Liver (tissue), 8 donors: ENCODE measurements at regions not wholly inside any gene's neighbourhood (a gene's known extent, or its start where the extent isn't known, plus 50 kb on each side); places are given as distances from the start of the nearest gene placed in this dataset.

ENCODE experiments used
- DNase-seq: peaks from one replicate; pipeline ENCODE4 v3.0.0-alpha.2; 2017; ENCODE audit warnings: low spot score
- H3K27ac ChIP-seq, 2 donors: one replicate each; pipeline ENCODE4 v1.7.0; 2013; ENCODE audit warnings: inconsistent platforms in 2 of 2, low read length in 2 of 2, control low read depth in 1 of 2, low read depth in 1 of 2, mild to moderate bottlenecking in 1 of 2
- H3K27me3 ChIP-seq, 4 donors: one replicate each; pipeline versions ENCODE4 v1.6.1 to v1.7.0; 2013; ENCODE audit warnings: low read length in 3 of 4, inconsistent platforms in 1 of 4, mild to moderate bottlenecking in 1 of 4, moderate library complexity in 1 of 4; ENCODE audit not compliant: control insufficient read depth in 4 of 4, insufficient read depth in 4 of 4
- H3K36me3 ChIP-seq, 4 donors: one replicate each; pipeline versions ENCODE4 v1.6.1 to v1.7.0; 2013; ENCODE audit warnings: low read length in 3 of 4, mild to moderate bottlenecking in 3 of 4, low read depth in 1 of 4, moderate library complexity in 1 of 4; ENCODE audit not compliant: control insufficient read depth in 4 of 4, insufficient read depth in 3 of 4
- H3K4me1 ChIP-seq, 4 donors: one replicate each; pipeline versions ENCODE4 v1.6.1 to v1.7.0; 2013; ENCODE audit warnings: low read length in 3 of 4, mild to moderate bottlenecking in 3 of 4, moderate library complexity in 1 of 4; ENCODE audit not compliant: control insufficient read depth in 4 of 4, insufficient read depth in 4 of 4
- H3K4me3 ChIP-seq, 3 donors: one replicate each; pipeline versions ENCODE4 v1.6.1 to v1.7.0; 2013; ENCODE audit warnings: low read length in 3 of 3, control low read depth in 1 of 3, low read depth in 1 of 3, mild to moderate bottlenecking in 1 of 3
- H3K9ac ChIP-seq, 2 donors: one replicate each; pipeline ENCODE4 v1.7.0; 2013; ENCODE audit warnings: low read length in 2 of 2, mild to moderate bottlenecking in 2 of 2, moderate library complexity in 2 of 2, control low read depth in 1 of 2, low read depth in 1 of 2
- H3K9me3 ChIP-seq, 4 donors: one replicate each; pipeline versions ENCODE4 v1.6.1 to v1.7.0; 2013; ENCODE audit warnings: low read length in 3 of 4; ENCODE audit not compliant: control insufficient read depth in 4 of 4
- FOXA1 ChIP-seq: IDR thresholded peaks from 2 replicates; pipeline ENCODE4 v1.6.1; 2016; ENCODE audit warnings: antibody characterized with exemption
- GABPA ChIP-seq, 2 donors: IDR thresholded peaks in 1 of 2; conservative IDR thresholded peaks in 1 of 2; 2 replicates each; pipeline ENCODE4 v1.6.1; 2016; ENCODE audit warnings: antibody characterized with exemption in 2 of 2, mild to moderate bottlenecking in 1 of 2, moderate library complexity in 1 of 2
- HNF4G ChIP-seq: IDR thresholded peaks from 2 replicates; pipeline ENCODE4 v1.6.1; 2016; ENCODE audit warnings: antibody characterized with exemption
- JUND ChIP-seq, 2 donors: IDR thresholded peaks; 2 replicates each; pipeline ENCODE4 v1.6.1; 2016; ENCODE audit warnings: antibody characterized with exemption in 2 of 2
- NR2F2 ChIP-seq: IDR thresholded peaks from 2 replicates; pipeline ENCODE4 v1.6.1; 2016; ENCODE audit warnings: antibody characterized with exemption
- RAD21 ChIP-seq, 2 donors: IDR thresholded peaks; 2 replicates each; pipeline ENCODE4 v1.6.1; 2016; ENCODE audit warnings: antibody characterized with exemption in 2 of 2, mild to moderate bottlenecking in 2 of 2
- REST ChIP-seq: IDR thresholded peaks from 2 replicates; pipeline ENCODE4 v1.6.1; 2016; ENCODE audit warnings: antibody characterized with exemption, mild to moderate bottlenecking
- RXRA ChIP-seq, 2 donors: IDR thresholded peaks; 2 replicates each; pipeline ENCODE4 v1.6.1; 2017 to 2018; ENCODE audit warnings: antibody characterized with exemption in 2 of 2, mild to moderate bottlenecking in 1 of 2
- TAF1 ChIP-seq: conservative IDR thresholded peaks from 2 replicates; pipeline ENCODE4 v1.6.1; 2016; ENCODE audit warnings: antibody characterized with exemption, mild to moderate bottlenecking
- YY1 ChIP-seq: IDR thresholded peaks from 2 replicates; pipeline ENCODE4 v1.6.1; 2016; ENCODE audit warnings: antibody characterized with exemption, mild to moderate bottlenecking
- WGBS: extraction: QIAGEN DNeasy Blood & Tissue Kit; methylation state at CpG from one replicate; pipeline ENCODE4 v1.1.7; 2013; 5-methylcytosine and 5-hydroxymethylcytosine counted together
- TF ChIP-seq, protein P1 (sequence below): IDR thresholded peaks from 2 replicates; pipeline ENCODE4 v1.6.1; 2016; ENCODE audit warnings: antibody characterized with exemption
- TF ChIP-seq, protein P2 (sequence below): IDR thresholded peaks from 2 replicates; pipeline ENCODE4 v1.6.1; 2016; ENCODE audit warnings: antibody characterized with exemption
- TF ChIP-seq, protein P3 (sequence below): fragments of 150-350 bp; IDR thresholded peaks from 2 replicates; pipeline ENCODE4 v1.5.1; 2017; ENCODE audit warnings: improper control_type of control experiment, low read depth, low read length; ENCODE audit not compliant: missing input control
- TF ChIP-seq, protein P4 (sequence below): IDR thresholded peaks from 2 replicates; pipeline ENCODE4 v1.6.1; 2016; ENCODE audit warnings: antibody characterized with exemption
- donor health status: healthy.
- donor health status: healthy.
- donor health status: healthy.
- donor health status: healthy.
- donor health status: healthy.

DNA sequence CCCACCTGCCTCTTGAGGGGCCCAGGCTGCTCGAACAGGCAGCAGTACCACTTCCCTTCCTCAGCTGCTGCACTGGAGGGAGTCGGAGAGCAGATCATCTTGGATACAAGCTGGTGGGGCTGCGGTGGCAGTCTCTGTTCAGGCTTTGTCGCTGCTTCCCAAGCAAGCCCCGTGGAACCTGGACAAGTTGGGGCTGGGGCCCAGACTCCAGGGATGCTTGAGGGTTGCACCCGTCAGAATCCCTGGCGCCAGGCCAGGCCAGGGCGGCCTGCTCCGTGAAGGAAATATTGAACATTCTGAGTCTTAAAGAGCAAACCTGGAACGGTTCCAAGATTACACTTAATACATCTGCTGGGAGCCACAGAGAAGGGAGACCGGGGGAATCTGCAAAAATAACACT, 310.1 kb upstream of the SORL1-AS1 start:
- Histone ChIP-seq H3K4me1 (no peaks in the 10 kb centered on the region), H3K27me3 (no peaks in the 10 kb centered on the region), H3K4me3 (no peak overlapping the region), H3K9me3 (no peaks in the 10 kb centered on the region), H3K9ac (no peak overlapping the region), H3K36me3 (no peaks in the 10 kb centered on the region), H3K27ac (no peak overlapping the region)
- no peak for DNase-seq
- no peak for TF ChIP-seq GABPA (IDR thresholded peaks at IDR 0.05 in 1 of 2, conservative IDR thresholded peaks at IDR 0.05 in 1 of 2)
- TF ChIP-seq JUND (IDR thresholded peaks at IDR 0.05): no peak
- no peak for TF ChIP-seq TAF1
- TF ChIP-seq RXRA (IDR thresholded peaks at IDR 0.05): no peak
- TF ChIP-seq, protein P1, sequence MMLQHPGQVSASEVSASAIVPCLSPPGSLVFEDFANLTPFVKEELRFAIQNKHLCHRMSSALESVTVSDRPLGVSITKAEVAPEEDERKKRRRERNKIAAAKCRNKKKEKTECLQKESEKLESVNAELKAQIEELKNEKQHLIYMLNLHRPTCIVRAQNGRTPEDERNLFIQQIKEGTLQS: no peak
- TF ChIP-seq, protein P2, sequence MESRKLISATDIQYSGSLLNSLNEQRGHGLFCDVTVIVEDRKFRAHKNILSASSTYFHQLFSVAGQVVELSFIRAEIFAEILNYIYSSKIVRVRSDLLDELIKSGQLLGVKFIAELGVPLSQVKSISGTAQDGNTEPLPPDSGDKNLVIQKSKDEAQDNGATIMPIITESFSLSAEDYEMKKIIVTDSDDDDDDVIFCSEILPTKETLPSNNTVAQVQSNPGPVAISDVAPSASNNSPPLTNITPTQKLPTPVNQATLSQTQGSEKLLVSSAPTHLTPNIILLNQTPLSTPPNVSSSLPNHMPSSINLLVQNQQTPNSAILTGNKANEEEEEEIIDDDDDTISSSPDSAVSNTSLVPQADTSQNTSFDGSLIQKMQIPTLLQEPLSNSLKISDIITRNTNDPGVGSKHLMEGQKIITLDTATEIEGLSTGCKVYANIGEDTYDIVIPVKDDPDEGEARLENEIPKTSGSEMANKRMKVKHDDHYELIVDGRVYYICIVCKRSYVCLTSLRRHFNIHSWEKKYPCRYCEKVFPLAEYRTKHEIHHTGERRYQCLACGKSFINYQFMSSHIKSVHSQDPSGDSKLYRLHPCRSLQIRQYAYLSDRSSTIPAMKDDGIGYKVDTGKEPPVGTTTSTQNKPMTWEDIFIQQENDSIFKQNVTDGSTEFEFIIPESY: no peak
- TF ChIP-seq NR2F2: no peak
- TF ChIP-seq RAD21 (IDR thresholded peaks at IDR 0.05): no peak
- no peak for TF ChIP-seq FOXA1
- TF ChIP-seq YY1: no peak
- TF ChIP-seq HNF4G: no peak
- 40% methylated on average over 11 of the region's 11 CpGs for WGBS

DNA sequence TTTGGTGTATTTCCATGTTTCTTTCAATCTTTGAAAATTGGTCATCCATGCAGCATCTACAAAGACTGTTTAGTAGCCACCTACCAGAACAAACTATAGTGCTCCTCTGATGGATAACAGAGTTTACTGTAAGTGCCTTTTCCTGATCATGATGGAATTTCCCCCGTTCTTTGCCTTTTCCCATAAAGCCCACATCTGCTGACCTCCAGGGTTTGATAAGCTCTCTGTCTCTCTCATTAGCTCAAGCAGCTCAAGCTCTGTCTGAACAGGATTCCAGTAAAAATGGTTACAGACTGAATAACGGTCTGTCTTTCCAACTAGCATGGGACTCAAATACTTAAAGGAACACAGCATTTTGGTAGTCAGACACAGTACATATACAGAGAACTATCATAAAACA, 308.4 kb upstream of the SORL1-AS1 start:
- 55% methylated on average over 2 of the region's 2 CpGs for WGBS
- no peak overlapping the region for H3K27ac ChIP-seq
- no peaks in the 10 kb centered on the region for H3K36me3 ChIP-seq
- DNase-seq: no peak
- H3K27me3 ChIP-seq: no peaks in the 10 kb centered on the region
- TF ChIP-seq, protein P3, sequence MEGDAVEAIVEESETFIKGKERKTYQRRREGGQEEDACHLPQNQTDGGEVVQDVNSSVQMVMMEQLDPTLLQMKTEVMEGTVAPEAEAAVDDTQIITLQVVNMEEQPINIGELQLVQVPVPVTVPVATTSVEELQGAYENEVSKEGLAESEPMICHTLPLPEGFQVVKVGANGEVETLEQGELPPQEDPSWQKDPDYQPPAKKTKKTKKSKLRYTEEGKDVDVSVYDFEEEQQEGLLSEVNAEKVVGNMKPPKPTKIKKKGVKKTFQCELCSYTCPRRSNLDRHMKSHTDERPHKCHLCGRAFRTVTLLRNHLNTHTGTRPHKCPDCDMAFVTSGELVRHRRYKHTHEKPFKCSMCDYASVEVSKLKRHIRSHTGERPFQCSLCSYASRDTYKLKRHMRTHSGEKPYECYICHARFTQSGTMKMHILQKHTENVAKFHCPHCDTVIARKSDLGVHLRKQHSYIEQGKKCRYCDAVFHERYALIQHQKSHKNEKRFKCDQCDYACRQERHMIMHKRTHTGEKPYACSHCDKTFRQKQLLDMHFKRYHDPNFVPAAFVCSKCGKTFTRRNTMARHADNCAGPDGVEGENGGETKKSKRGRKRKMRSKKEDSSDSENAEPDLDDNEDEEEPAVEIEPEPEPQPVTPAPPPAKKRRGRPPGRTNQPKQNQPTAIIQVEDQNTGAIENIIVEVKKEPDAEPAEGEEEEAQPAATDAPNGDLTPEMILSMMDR: no peak
- TF ChIP-seq TAF1 (no peak), JUND (IDR thresholded peaks at IDR 0.05) (no peak), GABPA (IDR thresholded peaks at IDR 0.05 in 1 of 2, conservative IDR thresholded peaks at IDR 0.05 in 1 of 2) (no peak), RXRA (IDR thresholded peaks at IDR 0.05) (no peak), REST (no peak)
- TF ChIP-seq, protein P4, sequence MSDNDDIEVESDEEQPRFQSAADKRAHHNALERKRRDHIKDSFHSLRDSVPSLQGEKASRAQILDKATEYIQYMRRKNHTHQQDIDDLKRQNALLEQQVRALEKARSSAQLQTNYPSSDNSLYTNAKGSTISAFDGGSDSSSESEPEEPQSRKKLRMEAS: no peak
- TF ChIP-seq, protein P2: no peak
- no peaks in the 10 kb centered on the region for H3K4me1 ChIP-seq
- H3K9me3 ChIP-seq: no peaks in the 10 kb centered on the region
- H3K9ac ChIP-seq: no peak overlapping the region
- H3K4me3 ChIP-seq: no peak overlapping the region
